GM12874 (cell line): ENCODE measurements at regions not wholly inside any gene's neighbourhood (a gene's known extent, or its start where the extent isn't known, plus 50 kb on each side); places are given as distances from the start of the nearest gene placed in this dataset.

Source experiments
- CTCF ChIP-seq: IDR thresholded peaks from 2 replicates; pipeline ENCODE4 v1.5.1; 2011; ENCODE audit warnings: low read depth, mild to moderate bottlenecking, control low read depth, low read length, moderate library complexity; ENCODE audit not compliant: insufficient read depth

- no peak for TF ChIP-seq CTCF
Measured at GRCh38 chr2:129334696-129335410, 644.6 kb upstream of the RAB6C start.

GRCh38 chr2:129336276-129336675 lies 643.2 kb upstream of the RAB6C start:
- TF ChIP-seq CTCF = no peak

GRCh38 chr2:129337076-129337475 lies 642.4 kb upstream of the RAB6C start:
- TF ChIP-seq CTCF = no peak

GRCh38 chr2:129345540-129345939 lies 633.9 kb upstream of the RAB6C start:
- no peak for TF ChIP-seq CTCF

- no peak for TF ChIP-seq CTCF
Measured at GRCh38 chr2:129347486-129348217, 631.8 kb upstream of the RAB6C start.

- no peak for TF ChIP-seq CTCF
Measured at GRCh38 chr2:129354631-129355030, 624.8 kb upstream of the RAB6C start.

- TF ChIP-seq CTCF = no peak
Measured at GRCh38 chr2:129361688-129362087, 617.8 kb upstream of the RAB6C start.
